ENCODE measurements at regions not wholly inside any gene's neighbourhood (a gene's known extent, or its start where the extent isn't known, plus 50 kb on each side); places are given as distances from the start of the nearest gene placed in this dataset.

GRCh38 chr11:120031156-120031555 lies 106.8 kb downstream of the TRIM29 start:
- no peak overlapping the region for H3K4me3 ChIP-seq (replicated peaks in 1 of 3; ENCODE audit: insufficient read depth in 1 of 3, low read depth in 2 of 3, low read length in 3 of 3)
- H3K36me3 ChIP-seq (replicated peaks in 1 of 2; ENCODE audit: control insufficient read depth in 1 of 2, insufficient read depth in 2 of 2, low read length in 2 of 2), result no peaks in the 10 kb centered on the region
- ChIA-PET CTCF (ENCODE audit: low intra/inter-chr PET ratio, low total read pairs) (no interaction called here), POLR2A (no interaction called here)
- FAIRE-seq (no peak), ATAC-seq (no peak), DNase-seq (ENCODE audit: low spot score) (no peak)
- peaks cover 4 to 55% of the 10 kb centered on the region in 2 experiments; a peak in 4 of 5 replicates for H3K27me3 ChIP-seq (ENCODE audit: control insufficient read depth in 1 of 2, insufficient read depth in 2 of 2, low read length in 2 of 2)
- H3K4me1 ChIP-seq (ENCODE audit: insufficient read depth, low read length), result no peaks in the 10 kb centered on the region
- BruUV-seq (replicated peaks), result no TSS peak
- no peaks in the 10 kb centered on the region for H4K20me1 ChIP-seq (ENCODE audit: insufficient read depth, low read length)
- WGBS (ENCODE audit: low lambda C conversion rate), result 36% methylated on average over 11 of the region's 11 CpGs
- H3K27ac ChIP-seq (ENCODE audit: extremely low read length, insufficient read depth, low read length), result no peak overlapping the region
- in situ Hi-C loops (cut with HindIII; ENCODE audit: extremely low pct_ligation_motif_present, low pct_unique_long_range_greater_than_20kb) (no loop called here), intact Hi-C loops (cut with micrococcal nuclease; ENCODE audit: unreplicated experiment) (no loop called here)
- H3K4me2 ChIP-seq (ENCODE audit: low read depth, low read length), result no peak overlapping the region
- no peak overlapping the region for H2AFZ ChIP-seq (ENCODE audit: low read length)
- no peaks in the 10 kb centered on the region for H3K79me2 ChIP-seq (ENCODE audit: insufficient read depth, low read length)
- H3K9me3 ChIP-seq (ENCODE audit: low read length), result no peaks in the 10 kb centered on the region
- H3K9ac ChIP-seq (ENCODE audit: insufficient read depth, low read depth, low read length), result no peak overlapping the region
- TF ChIP-seq TEAD3 (CRISPR knock-in tag; optimal IDR thresholded peaks at IDR 0.05; ENCODE audit: borderline replicate concordance) (no peak), ZNF224 (CRISPR knock-in tag; IDR thresholded peaks at IDR 0.05) (no peak), PRMT3 (CRISPR knock-in tag; IDR thresholded peaks at IDR 0.05; ENCODE audit: borderline replicate concordance, low read depth) (no peak), KDM5B (CRISPR knock-in tag; IDR thresholded peaks at IDR 0.05; ENCODE audit: borderline replicate concordance) (no peak), AKAP8 (CRISPR knock-in tag; IDR thresholded peaks at IDR 0.05) (no peak), MLLT10 (CRISPR knock-in tag; IDR thresholded peaks at IDR 0.05) (no peak), RFX5 (IDR thresholded peaks at IDR 0.05; ENCODE audit: low read depth, low read length) (no peak), ZNF800 (CRISPR knock-in tag; IDR thresholded peaks at IDR 0.05) (no peak), FOXO4 (CRISPR knock-in tag; conservative IDR thresholded peaks at IDR 0.05) (no peak), ZNF780A (CRISPR knock-in tag; IDR thresholded peaks at IDR 0.05) (no peak), RBM39 (IDR thresholded peaks at IDR 0.05; ENCODE audit: low read depth, low read length, poor library complexity, severe bottlenecking) (no peak), KDM1A (CRISPR knock-in tag; IDR thresholded peaks at IDR 0.05) (no peak), DPF2 (CRISPR knock-in tag; IDR thresholded peaks at IDR 0.05; ENCODE audit: borderline replicate concordance, low read depth) (no peak)
- TF ChIP-seq, protein P1, sequence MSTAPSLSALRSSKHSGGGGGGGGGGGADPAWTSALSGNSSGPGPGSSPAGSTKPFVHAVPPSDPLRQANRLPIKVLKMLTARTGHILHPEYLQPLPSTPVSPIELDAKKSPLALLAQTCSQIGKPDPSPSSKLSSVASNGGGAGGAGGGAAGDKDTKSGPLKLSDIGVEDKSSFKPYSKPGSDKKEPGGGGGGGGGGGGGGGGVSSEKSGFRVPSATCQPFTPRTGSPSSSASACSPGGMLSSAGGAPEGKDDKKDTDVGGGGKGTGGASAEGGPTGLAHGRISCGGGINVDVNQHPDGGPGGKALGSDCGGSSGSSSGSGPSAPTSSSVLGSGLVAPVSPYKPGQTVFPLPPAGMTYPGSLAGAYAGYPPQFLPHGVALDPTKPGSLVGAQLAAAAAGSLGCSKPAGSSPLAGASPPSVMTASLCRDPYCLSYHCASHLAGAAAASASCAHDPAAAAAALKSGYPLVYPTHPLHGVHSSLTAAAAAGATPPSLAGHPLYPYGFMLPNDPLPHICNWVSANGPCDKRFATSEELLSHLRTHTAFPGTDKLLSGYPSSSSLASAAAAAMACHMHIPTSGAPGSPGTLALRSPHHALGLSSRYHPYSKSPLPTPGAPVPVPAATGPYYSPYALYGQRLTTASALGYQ (CRISPR knock-in tag; IDR thresholded peaks at IDR 0.05), result no peak
- TF ChIP-seq, protein P2, sequence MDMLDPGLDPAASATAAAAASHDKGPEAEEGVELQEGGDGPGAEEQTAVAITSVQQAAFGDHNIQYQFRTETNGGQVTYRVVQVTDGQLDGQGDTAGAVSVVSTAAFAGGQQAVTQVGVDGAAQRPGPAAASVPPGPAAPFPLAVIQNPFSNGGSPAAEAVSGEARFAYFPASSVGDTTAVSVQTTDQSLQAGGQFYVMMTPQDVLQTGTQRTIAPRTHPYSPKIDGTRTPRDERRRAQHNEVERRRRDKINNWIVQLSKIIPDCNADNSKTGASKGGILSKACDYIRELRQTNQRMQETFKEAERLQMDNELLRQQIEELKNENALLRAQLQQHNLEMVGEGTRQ (IDR thresholded peaks at IDR 0.05; ENCODE audit: low read depth, low read length), result no peak
- TF ChIP-seq, protein P2 (CRISPR knock-in tag; IDR thresholded peaks at IDR 0.05; ENCODE audit: borderline replicate concordance), result no peak
- TF ChIP-seq, protein P3, sequence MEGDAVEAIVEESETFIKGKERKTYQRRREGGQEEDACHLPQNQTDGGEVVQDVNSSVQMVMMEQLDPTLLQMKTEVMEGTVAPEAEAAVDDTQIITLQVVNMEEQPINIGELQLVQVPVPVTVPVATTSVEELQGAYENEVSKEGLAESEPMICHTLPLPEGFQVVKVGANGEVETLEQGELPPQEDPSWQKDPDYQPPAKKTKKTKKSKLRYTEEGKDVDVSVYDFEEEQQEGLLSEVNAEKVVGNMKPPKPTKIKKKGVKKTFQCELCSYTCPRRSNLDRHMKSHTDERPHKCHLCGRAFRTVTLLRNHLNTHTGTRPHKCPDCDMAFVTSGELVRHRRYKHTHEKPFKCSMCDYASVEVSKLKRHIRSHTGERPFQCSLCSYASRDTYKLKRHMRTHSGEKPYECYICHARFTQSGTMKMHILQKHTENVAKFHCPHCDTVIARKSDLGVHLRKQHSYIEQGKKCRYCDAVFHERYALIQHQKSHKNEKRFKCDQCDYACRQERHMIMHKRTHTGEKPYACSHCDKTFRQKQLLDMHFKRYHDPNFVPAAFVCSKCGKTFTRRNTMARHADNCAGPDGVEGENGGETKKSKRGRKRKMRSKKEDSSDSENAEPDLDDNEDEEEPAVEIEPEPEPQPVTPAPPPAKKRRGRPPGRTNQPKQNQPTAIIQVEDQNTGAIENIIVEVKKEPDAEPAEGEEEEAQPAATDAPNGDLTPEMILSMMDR (CRISPR knock-in tag; IDR thresholded peaks at IDR 0.05), result no peak

Data from HepG2 (cell line).